ENCODE measurements at regions not wholly inside any gene's neighbourhood (a gene's known extent, or its start where the extent isn't known, plus 50 kb on each side); places are given as distances from the start of the nearest gene placed in this dataset.
A peak's percentile ranks its signal among the peaks of the same experiment; 100 is the strongest.

DNA sequence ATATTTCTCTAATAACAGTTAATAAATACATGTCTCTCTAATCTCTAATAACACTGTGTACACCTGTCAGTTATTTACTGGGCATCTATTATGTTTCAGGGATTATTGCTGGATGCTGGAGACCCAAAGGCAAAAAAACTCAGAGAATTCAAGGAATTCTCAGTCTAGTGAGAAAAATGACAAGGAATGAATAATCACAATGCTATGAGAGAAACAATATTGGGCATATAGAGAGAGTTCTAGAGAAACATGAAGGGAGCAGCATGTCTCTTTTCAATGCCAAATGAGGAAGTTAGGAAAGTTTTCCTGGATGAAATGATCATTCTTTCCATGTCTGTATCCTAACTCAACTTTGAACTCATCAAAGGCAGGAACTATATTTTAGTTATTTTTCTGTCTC lies 82.8 kb downstream of the TNFSF18 start:
- Histone ChIP-seq H3K36me3 (ENCODE audit: control insufficient read depth, insufficient read depth, low read length) (no peaks in the 10 kb centered on the region), H3K4me1 (peaks cover 31% of the 10 kb centered on the region), H3K27me3 (replicated peaks; ENCODE audit: control insufficient read depth, insufficient read depth, low read length) (no peaks in the 10 kb centered on the region), H3K4me3 (ENCODE audit: low read depth, low read length) (no peak overlapping the region), H3K9me3 (no peaks in the 10 kb centered on the region)
- no peaks in the 10 kb centered on the region for H3K9me3 Mint-ChIP-seq (ENCODE audit: unreplicated experiment)
- no peak overlapping the region for H3K4me3 Mint-ChIP-seq (ENCODE audit: unreplicated experiment)
- POLR2A ChIA-PET: no interaction called here
- BruUV-seq (replicated peaks): no TSS peak
- no peaks in the 10 kb centered on the region for H3K27me3 Mint-ChIP-seq (ENCODE audit: insufficient read depth, unreplicated experiment)
- CTCF ChIA-PET: no interaction called here
- DNase-seq: no peak
- peaks cover 33% of the 10 kb centered on the region for H3K4me1 Mint-ChIP-seq (ENCODE audit: low read depth, unreplicated experiment)
- H3K36me3 Mint-ChIP-seq (ENCODE audit: insufficient read depth, unreplicated experiment): no peaks in the 10 kb centered on the region
- H3K27ac Mint-ChIP-seq (ENCODE audit: unreplicated experiment): peak overlapping the region; percentile 24
- no peak for TF ChIP-seq CTCF (IDR thresholded peaks at IDR 0.05; ENCODE audit: insufficient read depth in 1 of 2, low read depth in 1 of 2, low read length in 1 of 2, severe bottlenecking in 1 of 2, unreplicated experiment in 1 of 2)
- intact Hi-C loops (cut with micrococcal nuclease; ENCODE audit: unreplicated experiment): no loop called here

GRCh38 chr1:172969611-172970010 lies 81.1 kb downstream of the TNFSF18 start:
- no TSS peak for BruUV-seq (replicated peaks)
- no peaks in the 10 kb centered on the region for H3K27me3 Mint-ChIP-seq (ENCODE audit: insufficient read depth, unreplicated experiment)
- Histone ChIP-seq H3K9me3 (no peaks in the 10 kb centered on the region), H3K27me3 (replicated peaks; ENCODE audit: control insufficient read depth, insufficient read depth, low read length) (no peaks in the 10 kb centered on the region), H3K4me1 (peaks cover 31% of the 10 kb centered on the region), H3K4me3 (ENCODE audit: low read depth, low read length) (no peak overlapping the region), H3K36me3 (ENCODE audit: control insufficient read depth, insufficient read depth, low read length) (no peaks in the 10 kb centered on the region)
- H3K27ac Mint-ChIP-seq (ENCODE audit: unreplicated experiment): no peak overlapping the region
- H3K4me3 Mint-ChIP-seq (ENCODE audit: unreplicated experiment): no peak overlapping the region
- no peaks in the 10 kb centered on the region for H3K36me3 Mint-ChIP-seq (ENCODE audit: insufficient read depth, unreplicated experiment)
- ChIA-PET POLR2A (no interaction called here), CTCF (interaction anchor here (0.7 to 1.2 kb wide), 2 partner anchors 233 to 1713 kb away, joined by 3 to 4 read pairs; no protein-coding TSS in a partner anchor)
- intact Hi-C loops (cut with micrococcal nuclease; ENCODE audit: unreplicated experiment): loop anchor here (1.0 to 10.0 kb wide), 5 partner anchors 18 to 225 kb away; no protein-coding TSS in a partner anchor
- no peaks in the 10 kb centered on the region for H3K9me3 Mint-ChIP-seq (ENCODE audit: unreplicated experiment)
- DNase-seq: peak in 1 of 2 experiments; percentile 15
- H3K4me1 Mint-ChIP-seq (ENCODE audit: low read depth, unreplicated experiment): peaks cover 39% of the 10 kb centered on the region
- no peak for TF ChIP-seq CTCF (IDR thresholded peaks at IDR 0.05; ENCODE audit: insufficient read depth in 1 of 2, low read depth in 1 of 2, low read length in 1 of 2, severe bottlenecking in 1 of 2, unreplicated experiment in 1 of 2)

- no peaks in the 10 kb centered on the region for H3K36me3 Mint-ChIP-seq (ENCODE audit: insufficient read depth, unreplicated experiment)
- intact Hi-C loops (cut with micrococcal nuclease; ENCODE audit: unreplicated experiment): loop anchor here (2.0 to 10.0 kb wide), 4 partner anchors 85 to 225 kb away; no protein-coding TSS in a partner anchor
- DNase-seq: no peak
Observed at GRCh38 chr1:172970186-172970585, 80.6 kb downstream of the TNFSF18 start.

More at GRCh38 chr1:172970186-172970585, 80.6 kb downstream of the TNFSF18 start:
- Histone ChIP-seq H3K27me3 (replicated peaks; ENCODE audit: control insufficient read depth, insufficient read depth, low read length) (no peaks in the 10 kb centered on the region), H3K4me1 (peaks cover 31% of the 10 kb centered on the region), H3K4me3 (ENCODE audit: low read depth, low read length) (no peak overlapping the region), H3K9me3 (no peaks in the 10 kb centered on the region), H3K36me3 (ENCODE audit: control insufficient read depth, insufficient read depth, low read length) (no peaks in the 10 kb centered on the region)
- ChIA-PET POLR2A (no interaction called here), CTCF (interaction anchor here (1.2 kb wide), 1 partner anchor 232 kb away, joined by 3 read pairs; no protein-coding TSS in a partner anchor)
- no peaks in the 10 kb centered on the region for H3K27me3 Mint-ChIP-seq (ENCODE audit: insufficient read depth, unreplicated experiment)
- BruUV-seq (replicated peaks): no TSS peak
- H3K4me1 Mint-ChIP-seq (ENCODE audit: low read depth, unreplicated experiment): peaks cover 39% of the 10 kb centered on the region
- H3K4me3 Mint-ChIP-seq (ENCODE audit: unreplicated experiment): no peak overlapping the region
- no peaks in the 10 kb centered on the region for H3K9me3 Mint-ChIP-seq (ENCODE audit: unreplicated experiment)
- no peak overlapping the region for H3K27ac Mint-ChIP-seq (ENCODE audit: unreplicated experiment)
- no peak for TF ChIP-seq CTCF (IDR thresholded peaks at IDR 0.05; ENCODE audit: insufficient read depth in 1 of 2, low read depth in 1 of 2, low read length in 1 of 2, severe bottlenecking in 1 of 2, unreplicated experiment in 1 of 2)

Data from Caco-2 (cell line).